Bronchial epithelial cell (primary cell): ENCODE measurements at regions not wholly inside any gene's neighbourhood (a gene's known extent, or its start where the extent isn't known, plus 50 kb on each side); places are given as distances from the start of the nearest gene placed in this dataset.
A peak's percentile ranks its signal among the peaks of the same experiment; 100 is the strongest.

Experiments used
- DNase-seq: peaks from one replicate; pipeline ENCODE4 v3.0.0-alpha.2; 2010; ENCODE audit warnings: low read depth
- FAIRE-seq: peaks from 2 replicates; lab custom pipeline; 2011; peaks lifted over from hg19 to GRCh38; lab: Jason Lieb, UNC
- H3K27me3 ChIP-seq: 2 replicates; pipeline ENCODE4 v1.5.1; 2011; ENCODE audit warnings: low read length; ENCODE audit not compliant: control insufficient read depth, insufficient read depth
- H3K36me3 ChIP-seq: 2 replicates; pipeline ENCODE4 v1.5.1; 2011; ENCODE audit warnings: low read length; ENCODE audit not compliant: control insufficient read depth, insufficient read depth
- H3K4me3 ChIP-seq: 2 replicates; pipeline ENCODE4 v1.5.1; 2011; ENCODE audit warnings: mild to moderate bottlenecking, low read depth, low read length, control low read depth
- CTCF ChIP-seq: IDR thresholded peaks from 2 replicates; pipeline ENCODE4 v1.5.1; 2011; ENCODE audit warnings: mild to moderate bottlenecking, moderate library complexity, low read length, control low read depth, inconsistent platforms; ENCODE audit not compliant: insufficient read depth, severe bottlenecking

GRCh38 chr1:29651684-29652665 is 415.7 kb downstream of the PTPRU start:
- FAIRE-seq (peak; percentile 28), DNase-seq (no peak)
- no peaks in the 10 kb centered on the region for H3K36me3 ChIP-seq
- H3K27me3 ChIP-seq: no peaks in the 10 kb centered on the region
- no peak overlapping the region for H3K4me3 ChIP-seq
- TF ChIP-seq CTCF: no peak

GRCh38 chr1:29651246-29651645 is 414.9 kb downstream of the PTPRU start:
- no peaks in the 10 kb centered on the region for H3K27me3 ChIP-seq
- no peak for TF ChIP-seq CTCF
- H3K36me3 ChIP-seq: no peaks in the 10 kb centered on the region
- FAIRE-seq (no peak), DNase-seq (no peak)
- H3K4me3 ChIP-seq: no peak overlapping the region

GRCh38 chr1:29650476-29650875 is 414.2 kb downstream of the PTPRU start:
- FAIRE-seq (no peak), DNase-seq (no peak)
- Histone ChIP-seq H3K4me3 (no peak overlapping the region), H3K36me3 (no peaks in the 10 kb centered on the region), H3K27me3 (no peaks in the 10 kb centered on the region)
- no peak for TF ChIP-seq CTCF

- DNase-seq: peak; percentile 41
- no peak for FAIRE-seq
- Histone ChIP-seq H3K4me3 (no peak overlapping the region), H3K36me3 (no peaks in the 10 kb centered on the region), H3K27me3 (no peaks in the 10 kb centered on the region)
- TF ChIP-seq CTCF: no peak
Observed at GRCh38 chr1:29650041-29650400, 413.7 kb downstream of the PTPRU start.

GRCh38 chr1:29649189-29650040 is 413.1 kb downstream of the PTPRU start:
- FAIRE-seq (no peak), DNase-seq (peak; percentile 64)
- no peak for TF ChIP-seq CTCF

More at GRCh38 chr1:29649189-29650040, 413.1 kb downstream of the PTPRU start:
- Histone ChIP-seq H3K27me3 (no peaks in the 10 kb centered on the region), H3K36me3 (no peaks in the 10 kb centered on the region), H3K4me3 (no peak overlapping the region)
